ENCODE measurements at regions not wholly inside any gene's neighbourhood (a gene's known extent, or its start where the extent isn't known, plus 50 kb on each side); places are given as distances from the start of the nearest gene placed in this dataset.

DNA sequence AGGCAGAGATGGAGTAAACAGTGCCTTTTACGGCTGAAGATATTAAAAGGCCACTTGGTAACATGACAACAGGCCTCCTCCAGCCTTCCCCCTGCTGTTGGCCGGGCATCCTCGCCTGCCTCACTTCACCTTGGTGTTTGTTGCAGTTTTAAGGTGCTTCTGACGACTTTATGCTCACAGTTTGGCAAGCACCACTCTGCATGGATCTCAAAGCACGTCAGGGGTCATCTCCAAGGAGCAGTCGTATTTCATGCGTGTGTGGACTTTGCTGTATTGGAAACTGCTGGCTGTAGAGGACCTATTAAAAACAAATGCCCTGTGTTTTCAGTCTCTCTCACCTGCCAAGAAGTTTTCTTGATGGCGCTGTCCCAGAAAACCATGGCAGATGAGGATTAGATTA is 483.1 kb downstream of the RPS24 start:
- DNase-seq (ENCODE audit: extremely low spot score), result no peak
- TF ChIP-seq, protein P1, sequence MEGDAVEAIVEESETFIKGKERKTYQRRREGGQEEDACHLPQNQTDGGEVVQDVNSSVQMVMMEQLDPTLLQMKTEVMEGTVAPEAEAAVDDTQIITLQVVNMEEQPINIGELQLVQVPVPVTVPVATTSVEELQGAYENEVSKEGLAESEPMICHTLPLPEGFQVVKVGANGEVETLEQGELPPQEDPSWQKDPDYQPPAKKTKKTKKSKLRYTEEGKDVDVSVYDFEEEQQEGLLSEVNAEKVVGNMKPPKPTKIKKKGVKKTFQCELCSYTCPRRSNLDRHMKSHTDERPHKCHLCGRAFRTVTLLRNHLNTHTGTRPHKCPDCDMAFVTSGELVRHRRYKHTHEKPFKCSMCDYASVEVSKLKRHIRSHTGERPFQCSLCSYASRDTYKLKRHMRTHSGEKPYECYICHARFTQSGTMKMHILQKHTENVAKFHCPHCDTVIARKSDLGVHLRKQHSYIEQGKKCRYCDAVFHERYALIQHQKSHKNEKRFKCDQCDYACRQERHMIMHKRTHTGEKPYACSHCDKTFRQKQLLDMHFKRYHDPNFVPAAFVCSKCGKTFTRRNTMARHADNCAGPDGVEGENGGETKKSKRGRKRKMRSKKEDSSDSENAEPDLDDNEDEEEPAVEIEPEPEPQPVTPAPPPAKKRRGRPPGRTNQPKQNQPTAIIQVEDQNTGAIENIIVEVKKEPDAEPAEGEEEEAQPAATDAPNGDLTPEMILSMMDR (IDR thresholded peaks at IDR 0.05; ENCODE audit: control extremely low read depth, extremely low read depth, low read depth, missing control alignments), result no peak
- CTCF ChIA-PET, result no interaction called here
- POLR2A ChIA-PET, result interaction anchor here (0.8 kb wide), 1 partner anchor 9 kb away, joined by 3 read pairs; no protein-coding TSS in a partner anchor

DNA sequence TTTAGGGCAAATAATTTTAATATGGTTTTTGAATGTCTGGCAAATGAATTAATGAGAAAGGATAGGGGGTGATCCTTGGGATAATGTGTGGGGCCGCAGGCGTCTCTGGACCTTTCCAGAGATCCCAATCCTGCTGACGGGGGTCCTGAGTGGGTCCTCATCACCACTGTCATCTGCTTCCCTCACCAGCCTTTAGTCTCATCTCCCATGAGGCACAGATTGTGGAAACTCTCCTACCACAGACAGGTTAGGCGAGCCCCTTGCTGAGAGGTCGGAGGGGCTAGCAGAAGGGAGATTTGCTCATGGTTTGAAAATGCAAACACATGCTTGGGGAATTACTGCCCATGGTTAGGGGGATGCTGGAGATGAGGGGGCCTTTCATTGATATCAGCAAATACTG is 484.6 kb downstream of the RPS24 start:
- no peak for DNase-seq (ENCODE audit: extremely low spot score)
- ChIA-PET POLR2A (no interaction called here), CTCF (no interaction called here)
- TF ChIP-seq, protein P1 (IDR thresholded peaks at IDR 0.05; ENCODE audit: control extremely low read depth, extremely low read depth, low read depth, missing control alignments), result no peak

DNA sequence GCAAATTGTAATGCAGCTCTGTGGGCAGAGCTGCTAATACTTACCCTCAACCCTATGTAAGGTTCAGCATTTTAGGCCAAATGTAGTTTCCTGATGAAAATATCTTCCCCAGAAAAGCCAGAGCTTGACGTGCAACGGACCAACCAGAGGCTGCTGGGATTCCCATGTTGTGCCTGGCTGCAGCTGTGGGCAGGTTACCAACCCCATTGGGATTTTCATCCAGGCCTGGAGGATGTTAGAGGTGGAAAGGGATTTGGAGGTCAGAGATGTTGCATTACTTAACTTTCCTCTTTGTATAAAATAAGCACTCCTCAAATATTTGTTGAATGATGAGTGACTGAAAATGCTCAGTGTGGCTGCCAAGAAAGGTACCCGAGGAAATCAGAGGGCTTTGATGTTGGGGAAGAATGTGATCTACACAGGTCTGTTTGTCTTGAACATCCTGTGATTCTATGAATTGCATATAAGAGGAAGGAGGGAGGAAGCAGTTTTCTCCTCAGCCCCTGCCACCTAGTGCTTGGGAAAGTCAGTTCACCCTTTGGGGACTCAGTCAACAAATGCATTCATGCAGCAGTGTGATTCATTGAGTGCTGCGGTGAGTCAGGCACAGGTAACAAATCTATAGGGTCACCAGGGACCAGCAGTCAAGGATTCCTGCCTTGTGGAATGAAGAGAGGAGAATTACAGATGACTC is 487.2 kb downstream of the RPS24 start:
- ChIA-PET CTCF (no interaction called here), POLR2A (no interaction called here)
- DNase-seq (ENCODE audit: extremely low spot score), result no peak
- TF ChIP-seq, protein P1 (IDR thresholded peaks at IDR 0.05; ENCODE audit: control extremely low read depth, extremely low read depth, low read depth, missing control alignments), result no peak

- no peak for DNase-seq (ENCODE audit: extremely low spot score)
- CTCF ChIA-PET, result interaction anchor here (1.5 kb wide), 1 partner anchor 11 kb away, joined by 3 read pairs; no protein-coding TSS in a partner anchor
- TF ChIP-seq, protein P1 (IDR thresholded peaks at IDR 0.05; ENCODE audit: control extremely low read depth, extremely low read depth, low read depth, missing control alignments), result no peak
- POLR2A ChIA-PET, result no interaction called here
These were observed 489.8 kb downstream of the RPS24 start for GRCh38 chr10:78523453-78523852.

DNA sequence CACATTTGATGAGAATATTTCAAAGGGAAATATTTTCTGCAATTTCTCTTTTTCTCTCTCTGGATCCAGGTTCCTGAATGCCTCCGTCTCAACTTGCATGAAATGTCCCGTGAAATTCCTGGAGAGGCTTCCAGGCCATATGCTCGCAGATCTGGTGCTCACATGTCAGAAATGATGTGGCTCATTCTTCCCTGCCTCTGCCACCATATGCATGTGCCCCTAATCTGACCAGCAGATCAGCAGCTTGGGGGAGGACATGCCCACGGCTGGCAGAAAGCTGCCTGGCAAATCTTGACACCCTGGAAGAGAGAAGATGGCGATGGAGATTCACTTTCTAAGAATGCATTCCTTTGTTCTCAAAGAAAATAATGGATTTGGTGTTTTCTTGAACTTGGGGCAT is 490.7 kb downstream of the RPS24 start:
- TF ChIP-seq, protein P1 (IDR thresholded peaks at IDR 0.05; ENCODE audit: control extremely low read depth, extremely low read depth, low read depth, missing control alignments), result no peak
- DNase-seq (ENCODE audit: extremely low spot score), result no peak
- CTCF ChIA-PET, result interaction anchor here (1.5 kb wide), 1 partner anchor 10 kb away, joined by 3 read pairs; no protein-coding TSS in a partner anchor
- POLR2A ChIA-PET, result no interaction called here

DNA sequence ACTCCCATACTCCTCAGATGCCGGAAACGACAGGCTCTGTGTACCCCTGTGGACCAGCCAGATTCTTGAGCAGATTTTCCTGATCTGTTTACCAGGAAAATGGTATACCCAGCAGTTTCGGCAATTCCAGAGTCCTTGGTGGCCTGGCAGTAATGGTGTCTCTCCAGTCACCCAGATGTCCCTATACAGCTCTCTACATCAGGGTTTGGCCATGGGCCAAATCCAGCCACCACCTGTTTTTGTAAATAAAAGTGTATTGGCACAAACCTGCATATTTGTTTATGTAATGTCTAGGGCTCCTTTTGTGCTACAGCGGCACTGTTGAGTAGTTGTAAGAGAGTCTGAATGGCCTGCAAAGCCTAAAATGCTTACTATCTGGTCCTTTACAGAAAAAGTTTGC is 491.3 kb downstream of the RPS24 start:
- ChIA-PET CTCF (interaction anchor here (1.5 kb wide), 1 partner anchor 9 kb away, joined by 3 read pairs; no protein-coding TSS in a partner anchor), POLR2A (no interaction called here)
- no peak for DNase-seq (ENCODE audit: extremely low spot score)
- TF ChIP-seq, protein P1 (IDR thresholded peaks at IDR 0.05; ENCODE audit: control extremely low read depth, extremely low read depth, low read depth, missing control alignments), result no peak

Data from GM10248 (cell line).